Transverse colon (tissue), 4 donors: ENCODE measurements at regions not wholly inside any gene's neighbourhood (a gene's known extent, or its start where the extent isn't known, plus 50 kb on each side); places are given as distances from the start of the nearest gene placed in this dataset.

ENCODE experiments used
- DNase-seq: peaks from one replicate; pipeline ENCODE4 v3.0.0-alpha.2; 2019
- H3K27ac ChIP-seq, 4 donors: fragments of 200-600 bp; sonication (generic); 2 replicates each; pipeline ENCODE4 v1.5.1; 2016 to 2018; ENCODE audit warnings: inconsistent platforms in 4 of 4
- H3K27me3 ChIP-seq: fragments of 200-600 bp; sonication (generic); 2 replicates; pipeline ENCODE4 v1.5.1; 2017; ENCODE audit warnings: inconsistent platforms
- H3K36me3 ChIP-seq, 4 donors: fragments of 200-600 bp; sonication (generic); 2 replicates each; pipeline ENCODE4 v1.5.1; 2017 to 2019; ENCODE audit warnings: inconsistent platforms in 4 of 4
- H3K4me1 ChIP-seq, 4 donors: fragments of 200-600 bp; sonication (generic); 2 replicates each; pipeline ENCODE4 v1.5.1; 2017 to 2020; ENCODE audit warnings: inconsistent platforms in 4 of 4
- H3K4me3 ChIP-seq, 4 donors: fragments of 200-600 bp; sonication (generic); 1 replicate in 1 of 4; 2 replicates in 3 of 4; pipeline versions ENCODE4 v1.5.1 to v1.6.1; 2017 to 2019; ENCODE audit warnings: inconsistent platforms in 4 of 4
- H3K9me3 ChIP-seq, 2 donors: fragments of 200-600 bp; sonication (generic); 2 replicates each; pipeline ENCODE4 v1.5.1; 2017 to 2019; ENCODE audit warnings: inconsistent platforms in 2 of 2
- CTCF ChIP-seq, 5 experiments: fragments of 200-600 bp in 3 of 5; fragments of 450-650 bp in 2 of 5; sonication (generic) in 3 of 5; IDR thresholded peaks; 1 replicate in 2 of 5; 2 replicates in 3 of 5; pipeline ENCODE4 v1.5.1; 2016 to 2017; ENCODE audit warnings: antibody characterized with exemption in 5 of 5, inconsistent platforms in 3 of 5, mild to moderate bottlenecking in 2 of 5, moderate library complexity in 1 of 5
- EP300 ChIP-seq: sonication (generic); formaldehyde crosslinking; IDR thresholded peaks from one replicate; pipeline ENCODE4 v1.6.1; 2017; ENCODE audit warnings: antibody characterized with exemption, low read depth
- POLR2A ChIP-seq: fragments of 450-650 bp; IDR thresholded peaks from one replicate; pipeline ENCODE4 v1.6.1; 2016; ENCODE audit warnings: antibody characterized with exemption, mild to moderate bottlenecking, moderate library complexity
- POLR2AphosphoS5 ChIP-seq, 3 donors: sonication (generic); formaldehyde crosslinking; IDR thresholded peaks; one replicate each; pipeline ENCODE4 v1.6.1; 2016; ENCODE audit warnings: antibody characterized with exemption in 3 of 3
- WGBS, 2 donors: methylation state at CpG; one replicate each; pipeline ENCODE4 v1.1.5; 2018; ENCODE audit warnings: low coverage in 1 of 2; 5-methylcytosine and 5-hydroxymethylcytosine counted together
- in situ Hi-C, 4 donors: fragments of 200-750 bp; cut with MboI; loops; one replicate each; pipeline versions ENCODE4 v1.15.0 to v1.15.1; 2017; ENCODE audit warnings: low sequenced_read_pairs in 3 of 4, low pct_ligation_motif_present in 1 of 4, low pct_unique_long_range_greater_than_20kb in 1 of 4
- intact Hi-C: fragments of 100-400 bp; cut with DNase I; formaldehyde crosslinking; loops from one replicate; pipeline ENCODE4 v1.15.1; 2023; ENCODE audit warnings: low total_unique reads

- Histone ChIP-seq H3K4me3 (no peak overlapping the region), H3K27ac (no peak overlapping the region), H3K4me1 (peaks cover 0 to 16% (median 6%) of the 10 kb centered on the region in 4 donors), H3K27me3 (no peaks in the 10 kb centered on the region), H3K36me3 (no peaks in the 10 kb centered on the region), H3K9me3 (no peaks in the 10 kb centered on the region)
- intact Hi-C loops (no loop called here), in situ Hi-C loops (no loop called here)
- 96% methylated on average over 53 of the region's 53 CpGs; no CpG with 5 or more reads in 1 of the 2 donors for WGBS, 2 donors
- DNase-seq, result no peak
- TF ChIP-seq POLR2A, result no peak
- TF ChIP-seq EP300, result no peak
- no peak for TF ChIP-seq CTCF (IDR thresholded peaks at IDR 0.05)
These were observed 366.6 kb downstream of the EMP1 start for GRCh38 chr12:13562915-13563742.

- Histone ChIP-seq H3K4me3 (no peak overlapping the region), H3K27ac (no peak overlapping the region), H3K36me3 (no peaks in the 10 kb centered on the region), H3K9me3 (no peaks in the 10 kb centered on the region), H3K4me1 (peaks cover 0 to 16% (median 6%) of the 10 kb centered on the region in 4 donors), H3K27me3 (no peaks in the 10 kb centered on the region)
- TF ChIP-seq POLR2AphosphoS5 (IDR thresholded peaks at IDR 0.05) (no peak), POLR2A (no peak), CTCF (IDR thresholded peaks at IDR 0.05) (no peak), EP300 (no peak)
- intact Hi-C loops (no loop called here), in situ Hi-C loops (no loop called here)
- 83% methylated on average over 4 of the region's 4 CpGs; no CpG with 5 or more reads in 1 of the 2 donors for WGBS, 2 donors
- DNase-seq, result no peak
These were observed 365.4 kb downstream of the EMP1 start for GRCh38 chr12:13561923-13562322.

DNA sequence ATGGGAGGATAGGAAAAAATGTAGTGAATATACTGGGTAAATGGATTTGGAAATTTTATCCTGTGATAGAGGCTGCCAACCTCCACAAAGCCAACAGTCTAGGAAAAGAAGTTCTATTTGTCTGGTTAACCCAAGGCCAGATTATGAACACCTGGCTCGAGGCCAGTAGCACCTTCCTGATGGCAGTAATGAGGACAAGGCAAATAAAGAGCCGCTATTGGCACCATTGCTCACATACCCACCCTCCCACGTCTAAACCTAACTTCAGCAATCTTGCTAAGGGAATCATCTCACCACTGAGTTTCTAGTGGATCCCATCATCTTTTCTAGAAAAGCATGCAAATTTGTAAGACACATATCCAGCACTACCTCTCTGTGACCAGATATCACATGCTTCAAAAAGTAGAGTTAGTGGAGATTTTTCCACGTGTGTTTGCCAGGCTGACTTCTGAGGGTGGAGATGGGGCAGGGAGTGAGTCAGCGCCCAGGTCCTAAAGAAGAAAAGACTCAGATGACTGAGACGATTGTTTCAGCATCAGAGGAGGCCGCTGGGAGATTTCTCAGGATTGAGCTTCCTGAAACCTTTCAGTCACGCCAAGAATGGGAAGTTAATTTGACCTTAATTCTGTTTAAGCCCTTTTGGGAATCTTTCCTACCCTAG, 362.9 kb downstream of the EMP1 start:
- H3K27ac ChIP-seq, result no peak overlapping the region
- H3K36me3 ChIP-seq, result no peaks in the 10 kb centered on the region
- H3K4me1 ChIP-seq, result peaks cover 0 to 16% (median 6%) of the 10 kb centered on the region in 4 donors
- no peak overlapping the region for H3K4me3 ChIP-seq
- 42 to 59% methylated on average over 6 to 8 of the region's 8 CpGs for WGBS, 2 donors
- DNase-seq, result peak; percentile 68
- in situ Hi-C loops (no loop called here), intact Hi-C loops (no loop called here)
- TF ChIP-seq POLR2A, result no peak
- TF ChIP-seq POLR2AphosphoS5 (IDR thresholded peaks at IDR 0.05), result no peak
- no peak for TF ChIP-seq EP300
- TF ChIP-seq CTCF (IDR thresholded peaks at IDR 0.05), result no peak
- H3K9me3 ChIP-seq, result no peaks in the 10 kb centered on the region
- no peaks in the 10 kb centered on the region for H3K27me3 ChIP-seq

DNA sequence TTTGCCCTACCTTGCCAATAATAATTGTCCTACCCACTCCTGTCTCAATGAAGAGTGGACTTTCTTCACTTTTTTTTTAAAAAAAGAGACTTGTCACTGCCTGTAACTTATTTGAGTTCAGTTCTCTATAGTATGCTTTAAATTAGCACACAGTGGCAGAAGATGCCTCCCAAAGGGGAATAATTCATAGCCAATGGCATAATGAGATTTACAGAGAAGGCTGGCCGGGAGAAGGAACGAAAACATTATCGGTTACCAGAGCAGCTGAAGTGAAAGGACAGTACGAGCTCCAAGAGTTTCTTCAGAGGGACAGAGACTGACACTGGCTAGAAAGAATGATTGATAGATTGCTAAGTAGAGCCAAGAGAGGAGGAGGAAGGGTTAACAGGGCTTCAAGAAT, 356.3 kb downstream of the EMP1 start:
- no peak overlapping the region for H3K27ac ChIP-seq

More for the DNA sequence above, 356.3 kb downstream of the EMP1 start:
- 84 to 90% methylated on average over 4 of the region's 4 CpGs for WGBS, 2 donors
- Histone ChIP-seq H3K9me3 (no peaks in the 10 kb centered on the region), H3K4me1 (no peaks in the 10 kb centered on the region), H3K4me3 (no peak overlapping the region), H3K36me3 (no peaks in the 10 kb centered on the region), H3K27me3 (no peaks in the 10 kb centered on the region)
- in situ Hi-C loops (no loop called here), intact Hi-C loops (no loop called here)
- TF ChIP-seq POLR2A (no peak), POLR2AphosphoS5 (IDR thresholded peaks at IDR 0.05) (no peak), CTCF (IDR thresholded peaks at IDR 0.05) (no peak), EP300 (no peak)
- no peak for DNase-seq
